ENCODE measurements at regions not wholly inside any gene's neighbourhood (a gene's known extent, or its start where the extent isn't known, plus 50 kb on each side); places are given as distances from the start of the nearest gene placed in this dataset.

- no peak for DNase-seq (ENCODE audit: low read depth)
Measured at GRCh38 chr5:142375944-142376411, 51.2 kb upstream of the SPRY4 start.
